ENCODE measurements at regions not wholly inside any gene's neighbourhood (a gene's known extent, or its start where the extent isn't known, plus 50 kb on each side); places are given as distances from the start of the nearest gene placed in this dataset.

GRCh38 chr3:110227991-110228390 is 843.6 kb upstream of the NECTIN3 start:
- Histone ChIP-seq H3K36me3 (ENCODE audit: control insufficient read depth in 2 of 2, insufficient read depth in 2 of 2, low read length in 1 of 2) (no peaks in the 10 kb centered on the region), H3K4me1 (ENCODE audit: control insufficient read depth, insufficient read depth, low read length) (no peaks in the 10 kb centered on the region), H4K20me1 (ENCODE audit: control insufficient read depth, insufficient read depth) (no peaks in the 10 kb centered on the region), H3K27ac (ENCODE audit: control insufficient read depth, insufficient read depth) (no peak overlapping the region), H2AFZ (ENCODE audit: control insufficient read depth, low read depth, low read length) (no peak overlapping the region), H3K9ac (ENCODE audit: control insufficient read depth, insufficient read depth, low read length) (no peak overlapping the region), H3K9me3 (replicated peaks; ENCODE audit: control insufficient read depth, insufficient read depth, low read length) (no peaks in the 10 kb centered on the region), H3K4me3 (no peak overlapping the region), H3K4me2 (ENCODE audit: control insufficient read depth, insufficient read depth) (no peak overlapping the region), H3K79me2 (ENCODE audit: control insufficient read depth, insufficient read depth, low read length) (no peaks in the 10 kb centered on the region), H3K27me3 (replicated peaks in 1 of 2; ENCODE audit: control insufficient read depth in 2 of 2, insufficient read depth in 2 of 2, low read length in 1 of 2) (no peaks in the 10 kb centered on the region)
- no TSS peak for BruUV-seq (replicated peaks)
- ChIA-PET CTCF (no interaction called here), RAD21 (ENCODE audit: unreplicated experiment) (no interaction called here), SMC1A (ENCODE audit: uncharacterized antibody, unreplicated experiment) (interaction anchor here (0.7 kb wide), 1 partner anchor 1024 kb away, joined by 3 read pairs; no protein-coding TSS in a partner anchor), POLR2A (no interaction called here)
- no peak for DNase-seq (ENCODE audit: low read depth, low spot score)
- no peak for TF ChIP-seq MEF2A (IDR thresholded peaks at IDR 0.05; ENCODE audit: insufficient read depth, low read depth, low read length)
- in situ Hi-C loops (cut with MboI), result no loop called here
- 9% methylated on average over 4 of the region's 4 CpGs for WGBS (ENCODE audit: insufficient coverage, insufficient replicate concordance, low lambda C conversion rate, missing lambda C conversion rate)
- ATAC-seq, result no peak
- intact Hi-C loops (cut with micrococcal nuclease; ENCODE audit: unreplicated experiment), result no loop called here
- no peak for FAIRE-seq

- TF ChIP-seq SMARCA5 (IDR thresholded peaks at IDR 0.05) (no peak), IRF5 (IDR thresholded peaks at IDR 0.05; ENCODE audit: borderline replicate concordance) (no peak), SMC3 (IDR thresholded peaks at IDR 0.05; ENCODE audit: borderline replicate concordance, low read length) (no peak)
- in situ Hi-C loops (cut with MboI), result no loop called here
- WGBS (ENCODE audit: insufficient coverage, insufficient replicate concordance, low lambda C conversion rate, missing lambda C conversion rate), result 32% methylated on average over 4 of the region's 4 CpGs
- SMC1A ChIA-PET (ENCODE audit: uncharacterized antibody, unreplicated experiment), result no interaction called here
- no peak overlapping the region for H3K9ac ChIP-seq (ENCODE audit: control insufficient read depth, insufficient read depth, low read length)
- H3K79me2 ChIP-seq (ENCODE audit: control insufficient read depth, insufficient read depth, low read length), result no peaks in the 10 kb centered on the region
- no peak overlapping the region for H3K27ac ChIP-seq (ENCODE audit: control insufficient read depth, insufficient read depth)
- no peaks in the 10 kb centered on the region for H3K36me3 ChIP-seq (ENCODE audit: control insufficient read depth in 2 of 2, insufficient read depth in 2 of 2, low read length in 1 of 2)
- H2AFZ ChIP-seq (ENCODE audit: control insufficient read depth, low read depth, low read length), result no peak overlapping the region
- POLR2A ChIA-PET, result no interaction called here
- H3K9me3 ChIP-seq (replicated peaks; ENCODE audit: control insufficient read depth, insufficient read depth, low read length), result no peaks in the 10 kb centered on the region
- CTCF ChIA-PET, result no interaction called here
- intact Hi-C loops (cut with micrococcal nuclease; ENCODE audit: unreplicated experiment), result no loop called here
- H3K27me3 ChIP-seq (replicated peaks in 1 of 2; ENCODE audit: control insufficient read depth in 2 of 2, insufficient read depth in 2 of 2, low read length in 1 of 2), result no peaks in the 10 kb centered on the region
- no peak for ATAC-seq
- H3K4me2 ChIP-seq (ENCODE audit: control insufficient read depth, insufficient read depth), result no peak overlapping the region
- RAD21 ChIA-PET (ENCODE audit: unreplicated experiment), result no interaction called here
- H3K4me3 ChIP-seq, result no peak overlapping the region
- DNase-seq (ENCODE audit: low read depth, low spot score), result no peak
- H3K4me1 ChIP-seq (ENCODE audit: control insufficient read depth, insufficient read depth, low read length), result no peaks in the 10 kb centered on the region
- no peaks in the 10 kb centered on the region for H4K20me1 ChIP-seq (ENCODE audit: control insufficient read depth, insufficient read depth)
- no peak for FAIRE-seq
- BruUV-seq (replicated peaks), result no TSS peak
Measured at GRCh38 chr3:110234831-110235230, 836.8 kb upstream of the NECTIN3 start.

All from GM12878 (cell line).